ENCODE measurements at regions not wholly inside any gene's neighbourhood (a gene's known extent, or its start where the extent isn't known, plus 50 kb on each side); places are given as distances from the start of the nearest gene placed in this dataset.
A peak's percentile ranks its signal among the peaks of the same experiment; 100 is the strongest.

DNA sequence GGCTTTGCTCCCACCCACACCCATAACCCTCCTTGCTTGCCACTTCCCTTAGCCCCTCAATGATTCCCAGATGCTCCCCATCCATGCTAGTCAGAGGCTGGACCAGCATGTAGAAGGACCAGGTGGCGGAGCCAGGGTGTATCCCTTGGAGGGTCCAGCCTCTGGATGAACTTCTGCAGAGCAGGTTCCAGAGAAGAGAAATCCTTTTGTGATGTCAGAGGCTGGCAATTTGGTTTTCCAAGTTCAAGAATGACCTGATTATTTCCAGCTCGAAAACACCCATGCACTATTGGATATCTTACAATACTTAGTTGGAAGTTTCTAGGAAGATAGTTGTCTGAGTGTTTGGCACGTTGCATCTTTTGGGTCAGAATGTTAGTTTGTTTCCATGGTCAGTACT lies 168.3 kb upstream of the RPS6KA3 start:
- DNase-seq = no peak

DNA sequence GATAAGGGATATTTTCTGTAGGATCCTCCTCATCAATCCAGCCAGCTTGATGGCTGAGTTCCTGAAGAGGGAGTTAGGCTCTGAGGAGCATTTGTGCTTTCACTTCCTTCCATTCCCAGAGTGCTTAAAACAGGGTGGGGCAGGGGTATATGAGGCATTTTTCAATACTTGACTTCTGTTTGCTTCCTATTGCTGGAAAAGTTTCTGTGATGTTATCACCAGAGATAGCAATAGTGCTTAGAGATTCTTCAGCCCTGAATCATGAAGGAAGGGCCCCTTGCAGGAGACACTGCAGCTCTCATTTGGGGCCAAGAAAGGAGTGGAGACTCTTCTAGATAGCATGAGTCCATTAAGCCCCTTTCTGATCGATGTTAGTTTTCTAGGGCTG lies 166.7 kb upstream of the RPS6KA3 start:
- no peak for DNase-seq

DNA sequence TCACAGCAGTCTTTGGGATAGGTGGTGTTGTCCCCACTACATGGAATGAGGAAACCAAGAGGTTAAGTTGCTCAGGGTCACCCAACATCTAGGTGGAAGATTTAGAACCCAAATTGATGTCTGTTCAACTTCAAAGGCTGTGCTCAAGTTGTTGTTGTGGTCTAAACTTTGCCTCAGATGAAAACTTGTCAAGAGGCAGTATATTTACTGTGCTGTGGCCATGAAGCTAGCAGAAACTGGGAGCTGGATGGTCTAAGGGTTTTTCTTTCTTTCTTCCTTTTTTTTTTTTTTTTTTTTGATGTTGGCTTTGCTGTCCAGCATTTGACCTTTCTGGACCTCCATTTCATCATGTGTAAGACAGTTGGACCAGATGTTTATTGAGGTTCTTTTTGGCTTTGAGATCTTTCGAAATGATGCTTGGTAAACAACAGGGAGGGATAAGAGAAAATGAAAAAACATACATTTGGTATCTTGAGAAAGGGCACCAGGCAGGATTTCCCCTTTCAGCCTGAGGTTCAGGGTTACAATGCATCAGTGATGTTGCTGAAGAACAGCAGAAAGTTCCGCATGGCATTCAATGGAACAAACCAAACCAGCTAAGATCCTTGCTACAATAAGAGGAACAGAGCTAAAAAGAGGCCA lies 166.2 kb upstream of the RPS6KA3 start:
- no peak for DNase-seq

DNA sequence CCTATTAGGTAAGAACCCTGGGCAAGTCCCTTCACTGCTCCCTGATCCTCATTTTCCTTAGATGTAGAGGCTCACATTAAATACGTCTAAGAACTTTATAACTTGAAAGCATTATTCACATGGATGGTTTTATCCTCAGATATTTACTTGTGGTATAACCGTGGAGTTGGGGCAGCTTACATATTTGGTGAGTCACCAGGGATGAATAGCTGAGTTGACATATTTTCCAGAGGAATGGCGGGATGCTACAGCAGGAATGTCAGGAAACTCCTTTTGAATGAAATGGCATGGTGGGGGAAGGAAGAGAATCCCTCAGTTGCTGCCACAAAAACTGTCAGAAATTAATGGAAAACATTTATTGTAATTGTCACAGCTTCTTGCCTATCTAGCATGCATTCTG lies 165.3 kb upstream of the RPS6KA3 start:
- no peak for DNase-seq

DNA sequence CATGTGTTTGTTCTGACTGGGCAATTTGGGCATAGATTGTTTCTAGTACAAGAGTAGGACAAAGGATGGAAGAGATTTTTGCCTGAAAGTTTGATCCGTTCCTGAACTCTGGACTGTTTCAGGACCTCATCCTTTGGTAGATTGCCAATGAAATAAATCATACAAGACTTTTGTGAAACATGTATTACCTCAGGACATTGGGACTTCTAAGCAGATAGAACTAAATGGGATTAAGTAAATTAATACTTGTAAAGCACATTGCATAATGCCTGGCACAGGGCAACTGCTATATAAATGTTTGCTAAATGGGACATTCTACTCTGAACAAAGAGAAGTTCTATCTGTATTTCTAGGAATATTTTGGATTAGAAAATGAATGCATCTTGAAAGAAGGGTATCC lies 164.8 kb upstream of the RPS6KA3 start:
- DNase-seq = no peak

DNA sequence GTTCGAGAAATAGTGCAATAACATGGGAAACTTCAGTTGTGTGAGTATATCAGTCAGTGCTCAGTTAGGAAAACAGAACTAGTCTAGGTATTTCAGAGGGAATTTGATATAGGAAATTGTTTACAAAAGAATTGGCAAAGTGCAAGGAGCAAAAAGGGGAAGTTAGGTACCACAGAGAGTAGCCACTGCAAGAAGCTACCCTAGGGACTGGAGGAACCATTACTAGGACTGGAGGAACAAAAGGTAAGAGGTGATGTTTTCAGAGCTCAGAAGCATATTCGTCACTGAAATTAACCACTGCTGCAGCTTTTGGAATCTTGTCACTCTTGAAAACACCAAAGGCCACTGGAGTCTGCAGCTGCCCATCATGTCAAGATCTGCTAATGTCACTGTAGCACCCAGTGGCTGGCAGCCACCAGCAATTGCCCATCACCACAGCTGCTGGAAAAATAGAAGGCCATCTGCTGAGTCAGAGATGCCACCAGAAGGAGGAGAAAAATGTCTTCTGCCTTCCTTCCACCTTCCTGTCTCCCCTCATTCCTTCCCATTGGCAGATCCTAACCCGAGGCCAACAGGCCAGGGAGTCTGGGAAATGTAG lies 160.6 kb upstream of the RPS6KA3 start:
- DNase-seq = no peak

DNA sequence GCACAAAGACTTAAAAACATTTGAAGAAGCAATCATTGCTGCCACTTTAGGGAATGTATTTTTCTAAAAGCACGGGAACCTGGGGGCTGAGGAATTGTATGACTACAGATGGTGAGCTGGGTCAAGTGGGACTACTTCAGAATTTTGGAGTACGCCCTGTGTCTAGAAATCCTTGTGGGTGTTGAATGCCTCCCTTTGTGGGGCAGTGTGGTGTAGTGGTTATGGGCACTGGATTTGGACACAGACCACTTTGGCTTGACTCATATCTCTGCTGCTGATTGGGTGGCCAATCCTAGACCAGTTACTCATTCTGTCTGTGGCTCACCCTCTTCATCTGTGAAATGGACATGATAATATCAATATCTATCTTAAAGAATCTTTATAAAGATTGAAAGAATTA lies 155.0 kb upstream of the RPS6KA3 start:
- no peak for DNase-seq

DNA sequence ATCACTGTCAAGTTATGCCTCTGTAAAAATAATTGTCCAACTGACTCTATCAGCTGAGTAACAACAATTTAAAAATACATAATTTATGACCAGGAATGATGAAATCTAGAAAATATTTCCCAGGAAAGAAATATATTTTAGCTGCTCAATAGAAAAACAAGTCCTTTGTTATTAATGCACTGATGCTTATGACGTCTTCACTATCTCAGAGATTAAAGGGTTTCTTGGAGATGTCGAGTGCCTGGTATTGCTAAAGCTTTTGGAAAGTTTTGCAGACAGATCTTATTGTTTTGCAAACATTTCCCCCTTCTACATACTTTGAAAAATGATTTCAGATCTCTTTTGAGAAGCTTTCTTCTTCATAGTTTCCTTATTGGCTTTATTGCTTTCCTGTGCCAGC lies 154.6 kb upstream of the RPS6KA3 start:
- DNase-seq = no peak

DNA sequence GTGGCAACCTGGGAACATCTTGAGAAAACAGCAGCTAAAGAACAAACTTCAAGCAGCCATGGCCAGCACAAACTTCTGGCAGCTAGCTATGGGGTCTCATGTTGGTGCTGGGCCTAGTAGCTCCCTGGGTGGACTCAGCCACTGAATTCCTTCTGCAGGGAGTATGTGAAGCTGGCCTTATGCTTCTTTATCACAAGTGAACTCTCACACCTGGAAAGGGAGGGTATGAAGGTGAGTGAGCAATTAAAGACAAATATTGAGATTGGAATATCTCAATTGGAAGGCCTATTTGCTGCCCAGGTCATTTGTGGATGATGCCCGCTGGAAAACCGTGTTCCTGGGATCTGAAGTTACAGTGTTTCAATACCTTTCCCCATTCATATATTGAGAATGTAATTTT lies 153.3 kb upstream of the RPS6KA3 start:
- no peak for DNase-seq

DNA sequence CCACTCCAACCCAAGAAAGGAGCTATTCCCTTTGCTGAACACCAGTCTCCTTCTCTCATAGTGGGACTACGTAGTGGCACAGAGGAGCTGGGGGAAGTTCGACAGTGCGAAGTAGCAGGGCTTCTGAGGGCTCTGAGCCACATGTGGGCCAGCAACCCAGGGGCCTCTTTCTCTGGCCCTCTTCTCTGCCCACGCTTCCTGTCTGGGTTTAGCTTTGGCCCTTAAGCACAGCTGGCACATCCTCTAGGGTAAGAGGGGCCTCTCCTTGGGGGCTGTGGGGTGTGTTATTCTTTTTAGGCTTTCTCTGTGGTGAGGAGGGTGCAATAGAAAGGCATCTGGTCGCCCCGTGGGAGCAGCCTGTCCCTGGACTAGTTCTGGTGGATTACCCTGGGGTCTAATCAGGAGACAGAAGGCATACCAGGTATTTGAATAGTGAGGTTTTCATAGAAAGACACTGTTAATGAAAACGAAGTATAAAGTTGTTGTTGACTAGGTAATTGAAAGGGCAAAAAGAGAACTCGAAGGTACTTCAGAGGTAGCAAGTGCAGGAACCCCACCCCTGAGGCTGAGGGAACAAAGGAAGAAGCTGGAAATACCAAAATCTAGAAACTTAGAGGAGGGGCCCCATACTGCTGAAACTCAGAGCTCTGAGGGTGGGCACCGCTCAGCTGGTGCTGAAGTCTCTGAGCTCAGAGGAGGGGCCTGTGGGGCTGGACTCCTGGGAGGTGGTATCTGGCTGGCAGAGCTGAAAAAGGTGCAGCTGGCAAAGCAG lies 151.9 kb upstream of the RPS6KA3 start:
- no peak for DNase-seq

DNA sequence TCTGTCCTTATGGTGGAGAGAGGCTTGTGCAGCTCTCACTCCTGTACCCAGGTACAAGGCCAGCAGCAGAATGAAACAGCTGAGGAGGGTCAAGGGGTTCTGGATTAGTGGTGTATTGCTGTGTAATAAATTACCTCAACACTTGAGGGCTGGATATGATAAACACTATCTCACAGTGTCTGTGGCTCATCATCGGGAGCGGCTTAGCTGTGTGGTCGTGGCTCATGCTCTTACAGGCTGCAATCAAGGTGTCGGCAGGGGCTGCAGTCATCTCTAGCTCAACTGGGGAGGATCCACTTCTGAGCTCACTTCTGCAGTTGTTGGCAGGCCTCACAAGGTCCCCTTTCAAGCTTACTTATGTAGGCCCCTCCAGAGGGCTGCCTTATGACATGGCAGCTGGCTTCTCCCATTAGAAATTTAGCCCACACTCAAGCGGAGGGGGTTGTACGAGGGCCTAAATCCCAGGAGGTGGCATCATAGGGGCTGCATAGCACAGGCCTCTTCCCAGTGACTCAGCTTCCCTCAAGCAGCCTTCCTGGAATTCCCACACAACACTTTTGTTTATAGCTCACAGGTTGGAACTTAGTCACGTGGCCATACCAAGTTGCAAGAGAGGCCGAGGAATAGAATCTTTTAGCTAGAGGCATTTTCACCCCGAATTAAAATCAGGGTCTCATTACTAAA lies 148.2 kb upstream of the RPS6KA3 start:
- no peak for DNase-seq

DNA sequence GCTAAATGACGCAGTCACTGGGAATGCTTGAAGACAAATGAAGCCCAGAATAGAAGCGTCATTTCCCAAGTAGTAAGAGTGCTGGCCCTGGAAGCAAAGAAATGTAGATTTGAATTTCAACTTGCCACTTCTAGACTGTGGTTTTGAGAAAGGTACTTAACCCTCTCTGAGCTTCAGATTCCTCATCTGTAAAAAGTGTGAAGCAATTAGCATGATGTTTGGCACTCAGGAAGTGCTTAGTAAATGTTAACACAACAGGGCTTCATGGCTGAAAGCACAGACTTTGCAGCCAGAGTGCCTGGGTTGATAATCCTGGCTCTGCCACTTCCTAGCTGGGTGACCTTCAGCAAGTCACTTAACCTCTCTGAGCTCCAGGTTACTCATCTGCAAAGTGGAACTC lies 147.4 kb upstream of the RPS6KA3 start:
- DNase-seq = no peak

DNA sequence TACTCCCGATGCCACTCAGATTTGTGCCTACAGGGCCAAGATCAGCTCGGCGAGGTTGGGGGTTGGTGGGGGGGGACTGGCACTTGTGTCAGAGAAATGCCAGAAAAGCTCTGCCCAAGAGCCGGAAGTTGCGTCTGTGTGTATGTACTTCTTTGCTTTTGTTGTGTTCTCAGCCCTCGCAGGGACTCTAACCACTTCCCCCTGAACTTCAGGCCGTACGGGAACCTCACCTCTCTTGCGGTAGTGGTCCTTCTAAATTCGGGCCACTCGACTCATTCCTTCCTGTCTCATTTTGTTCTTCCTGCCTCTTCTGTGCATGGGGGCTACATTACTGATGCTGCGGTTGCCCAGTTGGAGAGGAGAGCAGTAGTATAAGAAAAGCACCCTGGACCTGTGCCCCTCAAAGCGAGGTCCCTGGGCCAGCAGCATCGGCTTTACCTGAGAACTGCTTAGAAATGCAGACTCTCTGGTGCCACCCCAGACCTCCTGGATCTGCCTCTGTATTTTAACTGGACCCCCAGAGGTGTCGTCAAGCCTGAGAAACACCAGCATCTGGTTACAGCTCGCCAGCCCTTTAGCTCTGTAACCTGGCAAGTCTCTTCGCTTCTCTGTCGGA lies 146.3 kb upstream of the RPS6KA3 start:
- peak in 11 of 51 donors; percentile 0 to 9 (median 2) for DNase-seq

DNA sequence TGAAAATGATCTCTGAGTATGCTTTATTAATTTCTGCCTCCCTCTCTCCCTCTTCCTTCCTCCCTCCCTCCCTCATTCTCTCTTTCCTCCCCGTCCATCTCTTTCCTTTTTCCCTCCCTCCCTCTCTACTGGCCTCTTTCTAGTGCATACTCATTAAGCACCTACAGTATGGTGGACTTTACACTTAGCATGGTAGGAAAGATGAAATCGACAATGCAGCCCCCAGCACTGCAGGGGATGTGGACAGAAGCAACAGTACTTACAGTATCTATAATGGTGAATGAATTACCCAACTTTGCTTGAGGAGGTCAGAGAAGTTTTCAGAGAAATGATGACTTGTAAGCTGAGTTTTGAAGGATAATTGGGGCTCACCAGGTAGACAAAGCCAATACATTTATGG lies 143.8 kb upstream of the RPS6KA3 start:
- no peak for DNase-seq

DNA sequence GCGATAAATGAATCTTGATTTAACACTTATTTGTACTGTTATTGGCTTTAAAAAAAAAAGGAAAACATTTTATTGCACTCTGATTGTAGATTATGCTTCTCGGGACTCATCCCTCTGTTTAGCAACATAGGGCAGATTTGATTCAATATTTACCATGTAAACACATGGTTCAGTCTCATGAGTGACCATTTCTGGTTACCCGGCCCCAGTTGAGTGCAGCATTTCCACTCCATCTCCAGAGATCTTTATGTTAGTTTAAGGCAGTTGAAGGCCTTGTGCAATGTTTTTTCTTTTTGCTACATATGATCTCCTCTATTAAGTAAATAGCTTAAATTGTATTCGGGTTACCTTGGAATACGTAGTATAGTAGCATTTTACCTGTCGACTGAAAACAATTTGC lies 143.3 kb upstream of the RPS6KA3 start:
- no peak for DNase-seq

DNA sequence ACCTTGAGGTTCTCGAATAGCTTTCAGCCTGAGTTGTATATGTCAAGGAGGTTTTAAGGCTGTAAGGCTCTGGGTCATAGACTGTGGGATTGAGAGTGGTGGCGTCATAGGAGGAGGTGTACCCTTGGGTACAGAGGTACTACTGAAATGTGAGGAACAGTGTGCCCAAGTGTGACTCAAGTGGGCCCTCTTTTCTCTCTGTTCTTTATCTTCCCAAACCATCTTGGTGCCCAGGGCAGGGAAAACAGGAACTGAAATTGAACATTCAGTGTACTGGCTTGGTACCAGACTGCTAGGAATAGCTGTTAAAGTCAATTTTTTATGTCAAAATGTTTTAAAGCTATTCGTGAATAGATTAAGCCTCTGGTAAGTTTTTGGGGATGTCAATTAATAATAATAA lies 136.2 kb upstream of the RPS6KA3 start:
- no peak for DNase-seq

DNA sequence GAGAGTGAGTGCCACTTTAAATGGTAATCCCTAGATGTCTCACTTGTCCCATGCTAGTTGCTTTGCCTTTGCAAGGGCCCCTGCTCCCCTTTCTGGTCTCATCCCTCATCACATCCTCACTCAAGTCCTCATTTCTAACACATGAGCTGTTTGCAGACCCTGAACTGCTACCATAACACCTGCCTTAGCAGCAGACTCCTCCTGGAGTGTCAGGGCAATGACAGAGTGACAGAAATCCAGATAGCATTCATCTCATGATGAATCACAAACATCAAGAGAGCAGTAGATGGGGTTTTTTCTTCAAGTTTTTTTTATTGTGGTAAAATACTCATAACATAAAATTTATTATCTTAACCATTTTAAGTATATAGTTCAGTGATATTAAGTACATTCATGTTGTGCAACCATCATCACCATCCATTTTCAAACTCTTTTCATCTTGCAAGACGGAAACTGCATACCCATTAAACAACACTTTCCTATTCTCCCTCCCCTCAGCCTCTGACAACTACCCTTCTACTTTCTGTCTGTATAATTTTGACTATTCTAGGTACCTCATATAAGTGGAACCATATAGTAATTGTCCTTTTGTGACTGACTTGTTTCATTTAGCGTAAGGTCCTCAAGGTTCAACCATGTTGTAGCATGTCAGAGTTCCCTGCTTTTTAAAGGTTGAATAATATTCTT lies 133.2 kb upstream of the RPS6KA3 start:
- no peak for DNase-seq

DNA sequence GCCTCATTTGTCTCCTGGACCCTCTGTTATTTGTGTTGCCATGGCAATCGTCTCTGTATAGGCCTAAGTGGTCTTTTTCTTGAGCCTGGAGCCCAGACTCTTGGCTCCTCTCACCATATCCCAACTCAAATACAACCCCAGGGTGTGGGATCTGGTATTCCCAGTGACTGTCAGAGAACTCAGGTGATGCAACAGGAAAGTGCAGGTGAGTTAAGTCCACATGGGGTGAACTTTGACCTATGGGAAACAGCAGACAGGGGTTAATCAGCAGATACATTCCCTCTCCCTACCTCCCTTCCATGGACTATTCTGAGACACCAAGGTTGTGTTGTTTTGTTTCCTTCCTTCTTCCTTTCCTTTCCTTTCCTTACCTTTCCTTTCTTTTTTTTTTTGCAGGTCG lies 130.9 kb upstream of the RPS6KA3 start:
- DNase-seq = no peak

DNA sequence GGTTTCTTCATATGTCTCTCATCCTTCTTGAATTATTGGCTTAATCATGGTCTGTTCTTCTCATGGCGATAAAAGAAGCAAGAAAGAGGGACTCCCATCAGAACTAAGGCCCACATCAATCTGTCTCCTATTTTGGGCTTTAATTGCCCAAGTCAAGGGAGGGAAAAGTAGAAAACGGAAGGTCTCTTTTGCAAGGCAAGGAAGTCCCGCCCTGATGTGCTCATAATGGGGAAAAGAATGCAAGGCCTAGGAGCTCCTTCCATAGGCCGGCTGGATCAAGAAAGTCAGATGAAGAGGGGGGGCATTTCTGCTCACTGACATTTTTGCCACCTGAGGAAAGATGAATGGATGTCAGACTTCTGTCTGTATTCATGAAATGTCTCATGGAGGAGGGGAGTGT lies 127.7 kb upstream of the RPS6KA3 start:
- no peak for DNase-seq

DNA sequence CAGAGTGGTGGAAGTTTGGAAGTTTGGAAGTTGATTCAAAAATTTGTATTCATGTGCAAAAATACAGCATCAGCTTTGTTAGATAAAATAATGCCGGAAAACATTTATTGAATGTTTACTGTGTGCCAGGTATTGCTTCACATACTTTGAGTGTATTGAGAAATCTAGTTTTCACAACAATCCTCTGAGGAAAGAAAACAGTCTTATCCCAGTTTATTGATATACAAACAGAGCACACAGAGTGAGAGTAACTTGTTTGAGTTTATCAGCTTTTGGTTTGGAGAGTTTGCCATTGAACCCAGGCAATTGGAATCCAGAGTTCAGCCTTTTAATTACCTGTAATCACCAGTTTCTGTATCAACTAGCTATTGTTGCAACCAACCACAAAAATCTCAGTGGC lies 127.2 kb upstream of the RPS6KA3 start:
- no peak for DNase-seq

DNA sequence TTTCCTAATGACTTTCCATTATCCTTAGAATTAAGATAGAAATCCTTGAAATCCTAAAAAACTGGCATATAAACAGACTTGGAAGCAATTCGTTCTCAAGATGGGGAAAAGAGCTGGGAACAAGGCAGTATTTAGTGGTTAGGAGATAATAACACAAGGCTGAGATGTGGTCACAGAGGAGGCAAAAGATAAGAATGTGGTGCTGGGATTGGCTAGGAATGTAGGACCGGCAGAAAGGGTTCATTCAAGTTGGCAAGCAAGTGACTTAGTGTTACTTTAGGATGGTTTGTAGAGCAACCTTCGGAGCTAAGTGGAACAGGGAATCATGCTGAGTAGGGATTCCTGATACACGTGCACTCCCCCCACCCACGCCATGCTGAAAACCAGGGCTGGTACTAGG lies 121.9 kb upstream of the RPS6KA3 start:
- no peak for DNase-seq

DNA sequence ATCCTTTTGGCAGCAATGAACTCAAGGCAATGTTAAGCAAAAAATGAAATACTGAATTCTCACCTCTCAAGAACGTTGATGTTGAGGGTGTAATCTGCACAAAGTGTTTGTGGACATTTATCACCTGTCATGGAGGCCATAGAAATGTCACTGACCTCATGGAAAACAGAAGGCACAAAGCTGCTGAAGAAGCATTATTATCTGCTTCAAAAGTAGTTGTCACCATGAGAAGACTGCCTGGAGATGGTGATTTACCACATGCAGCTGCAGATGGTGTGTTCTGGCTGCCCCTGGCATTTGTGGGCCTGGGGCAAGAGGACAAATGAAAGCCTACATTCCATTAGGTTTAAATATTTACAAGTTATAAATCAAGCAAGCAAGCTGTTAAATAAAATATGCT lies 116.8 kb upstream of the RPS6KA3 start:
- no peak for DNase-seq

All from hypothalamus (tissue), 51 donors.